SK-N-SH treated with all-trans-retinoic acid at 6 μM for 48 hours (cell line): ENCODE measurements at regions not wholly inside any gene's neighbourhood (a gene's known extent, or its start where the extent isn't known, plus 50 kb on each side); places are given as distances from the start of the nearest gene placed in this dataset.

ENCODE experiments used
- ARNTL ChIP-seq: fragments of 450-650 bp; formaldehyde crosslinking; IDR thresholded peaks from 2 replicates; pipeline ENCODE4 v1.5.0; 2020; ENCODE audit warnings: low read depth, mild to moderate bottlenecking, moderate library complexity, borderline replicate concordance
- ISL1 ChIP-seq: fragments of 250-450 bp; sonication (Bioruptor Pico); IDR thresholded peaks from 2 replicates; pipeline ENCODE4 v2.1.2; 2022; ENCODE audit warnings: mild to moderate bottlenecking, moderate library complexity
- PATZ1 ChIP-seq: fragments of 250-450 bp; sonication (Bioruptor Pico); IDR thresholded peaks from 2 replicates; pipeline ENCODE4 v1.8.0; 2020; ENCODE audit warnings: mild to moderate bottlenecking, moderate library complexity, borderline replicate concordance
- RARB ChIP-seq: fragments of 250-450 bp; sonication (Bioruptor Pico); IDR thresholded peaks from 2 replicates; pipeline ENCODE4 v1.8.0; 2021; ENCODE audit warnings: mild to moderate bottlenecking, moderate library complexity
- SNAI2 ChIP-seq: fragments of 250-450 bp; sonication (Bioruptor Pico); IDR thresholded peaks from 2 replicates; pipeline ENCODE4 v1.5.0; 2020; ENCODE audit warnings: mild to moderate bottlenecking, moderate library complexity
- TSHZ2 ChIP-seq: fragments of 250-450 bp; sonication (Bioruptor Pico); IDR thresholded peaks from 2 replicates; pipeline ENCODE4 v1.5.0; 2020; ENCODE audit warnings: mild to moderate bottlenecking, moderate library complexity
- ZFP3 ChIP-seq: fragments of 250-450 bp; sonication (Bioruptor Pico); IDR thresholded peaks from 2 replicates; pipeline ENCODE4 v1.5.0; 2020; ENCODE audit warnings: mild to moderate bottlenecking, moderate library complexity
- ZFP30 ChIP-seq: fragments of 450-650 bp; formaldehyde crosslinking; IDR thresholded peaks from 2 replicates; pipeline ENCODE4 v1.5.0; 2022; ENCODE audit warnings: mild to moderate bottlenecking, moderate library complexity
- ZNF70 ChIP-seq: fragments of 450-650 bp; formaldehyde crosslinking; IDR thresholded peaks from 2 replicates; pipeline ENCODE4 v1.5.0; 2020; ENCODE audit warnings: mild to moderate bottlenecking, moderate library complexity
- ZNF8 ChIP-seq: fragments of 450-650 bp; formaldehyde crosslinking; IDR thresholded peaks from 2 replicates; pipeline ENCODE4 v1.5.0; 2020; ENCODE audit warnings: mild to moderate bottlenecking, moderate library complexity

GRCh38 chr21:27021046-27021445, 54.2 kb upstream of the ADAMTS5 start:
- TF ChIP-seq ZNF8 (CRISPR knock-in tag), result no peak
- TF ChIP-seq TSHZ2, result no peak
- TF ChIP-seq ZFP30 (CRISPR knock-in tag), result no peak
- TF ChIP-seq ZNF70, result no peak
- TF ChIP-seq ISL1, result no peak
- TF ChIP-seq RARB, result no peak
- no peak for TF ChIP-seq PATZ1 (CRISPR knock-in tag)
- TF ChIP-seq SNAI2 (CRISPR knock-in tag), result no peak
- TF ChIP-seq ARNTL (CRISPR knock-in tag), result no peak
- TF ChIP-seq ZFP3 (CRISPR knock-in tag), result no peak
